Dermis microvascular lymphatic vessel endothelial cell (primary cell): ENCODE measurements at regions not wholly inside any gene's neighbourhood (a gene's known extent, or its start where the extent isn't known, plus 50 kb on each side); places are given as distances from the start of the nearest gene placed in this dataset.
A peak's percentile ranks its signal among the peaks of the same experiment; 100 is the strongest.
"Not testable (repeated sequence)": the region's sequence is repeated elsewhere in the genome, so short reads cannot be mapped to it uniquely, and the experiment has no call there.

Experiments used
- DNase-seq, 2 donors: peaks; one replicate each; pipeline versions ENCODE4 v3.0.0 to v3.0.0-alpha.2; 2010; ENCODE audit warnings: low read depth in 2 of 2

DNA sequence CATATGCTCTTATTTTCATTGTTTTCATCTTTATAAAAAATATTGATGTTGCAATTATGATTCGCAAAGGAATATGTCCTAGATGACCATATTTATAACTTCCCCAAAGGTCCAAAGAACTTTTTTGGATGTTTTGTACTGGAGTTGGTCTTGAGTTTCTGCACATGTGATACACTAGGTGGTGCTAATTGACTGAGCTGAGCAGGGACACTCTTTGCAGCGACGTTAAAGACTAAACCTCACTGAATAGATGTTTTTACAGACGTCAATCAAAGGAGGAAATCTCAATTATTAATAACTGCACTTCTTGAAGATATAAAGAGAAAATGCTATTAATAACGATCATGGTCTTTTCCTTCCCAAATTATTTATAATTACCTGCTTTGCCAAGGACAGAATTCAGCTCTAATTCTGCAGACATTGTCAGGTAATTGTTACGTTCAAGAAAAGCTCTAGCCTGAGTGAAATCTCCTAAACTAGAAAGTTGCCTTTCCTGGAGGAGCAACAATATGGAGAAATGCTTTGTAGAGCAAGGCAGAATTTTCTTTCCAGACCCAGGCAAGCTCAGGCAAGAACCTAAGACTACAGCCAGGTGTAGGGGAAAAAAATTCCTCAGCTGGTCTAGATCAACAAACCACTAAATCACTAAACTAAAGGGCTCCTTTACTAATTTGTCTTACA lies 119.3 kb upstream of the RBBP8 start:
- DNase-seq = peak; percentile 34 to 65

DNA sequence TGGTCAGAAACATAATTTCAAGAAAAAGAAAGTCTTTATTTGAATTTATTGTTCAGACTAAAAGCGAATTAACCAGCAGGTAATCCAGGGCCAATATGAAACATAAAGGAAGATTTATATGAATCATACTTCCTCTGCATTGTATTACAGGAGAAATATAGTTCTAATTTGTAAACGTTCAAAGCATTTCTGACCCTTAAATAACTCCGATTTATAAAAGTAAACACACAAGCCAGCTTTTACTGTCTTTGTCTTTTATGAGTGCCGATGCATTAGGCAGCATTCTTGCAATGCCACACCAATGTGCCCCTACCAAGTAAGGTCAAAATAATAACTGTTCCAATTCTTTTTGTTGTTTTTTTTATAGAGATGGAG lies 118.8 kb upstream of the RBBP8 start:
- peak in 1 of 2 donors; percentile 41 for DNase-seq

DNA sequence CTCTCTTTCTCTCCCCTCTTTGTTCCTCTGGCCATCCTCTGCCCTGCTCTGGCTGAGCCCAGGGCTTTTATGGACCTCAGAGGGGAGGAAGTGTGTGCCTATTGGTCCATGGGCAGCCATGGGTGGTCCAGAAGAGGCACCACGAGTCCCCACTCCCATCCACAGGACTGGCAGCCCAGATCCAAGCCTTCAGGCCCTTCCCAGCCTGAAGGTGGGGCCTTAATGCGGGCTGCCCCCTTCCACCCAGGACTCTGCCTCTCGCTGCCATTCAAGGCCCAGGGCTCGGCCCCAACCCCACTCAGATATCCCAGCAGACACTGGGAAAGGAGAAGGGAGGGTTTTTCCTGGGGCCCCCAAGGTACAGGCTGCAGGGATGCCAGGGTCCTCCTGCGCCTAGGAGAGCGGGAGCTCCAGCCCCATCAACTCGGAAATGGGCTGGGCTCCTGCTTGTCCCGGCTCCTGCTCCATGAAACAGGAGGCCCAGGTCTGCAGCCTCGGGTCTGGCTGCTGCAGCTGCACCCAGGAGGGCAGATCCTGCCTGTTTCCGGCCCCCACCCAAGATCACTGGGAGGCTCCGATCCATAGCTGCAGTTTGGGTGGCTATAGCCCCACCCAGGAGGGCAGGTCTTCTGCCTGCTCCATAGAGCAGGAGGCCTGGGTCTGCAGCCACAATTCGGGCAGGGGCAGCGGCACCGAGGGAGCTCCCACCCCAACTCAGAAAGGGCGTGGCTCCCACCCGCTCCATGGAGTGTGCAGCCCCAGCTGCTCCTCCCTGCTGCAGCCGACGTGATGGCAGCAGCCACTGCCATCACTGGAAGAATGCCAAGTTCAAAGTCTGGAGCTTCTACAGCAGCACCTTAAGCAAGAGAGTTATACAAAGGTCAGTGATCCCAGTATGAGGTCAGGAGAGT lies 116.6 kb upstream of the RBBP8 start:
- DNase-seq = no peak

DNA sequence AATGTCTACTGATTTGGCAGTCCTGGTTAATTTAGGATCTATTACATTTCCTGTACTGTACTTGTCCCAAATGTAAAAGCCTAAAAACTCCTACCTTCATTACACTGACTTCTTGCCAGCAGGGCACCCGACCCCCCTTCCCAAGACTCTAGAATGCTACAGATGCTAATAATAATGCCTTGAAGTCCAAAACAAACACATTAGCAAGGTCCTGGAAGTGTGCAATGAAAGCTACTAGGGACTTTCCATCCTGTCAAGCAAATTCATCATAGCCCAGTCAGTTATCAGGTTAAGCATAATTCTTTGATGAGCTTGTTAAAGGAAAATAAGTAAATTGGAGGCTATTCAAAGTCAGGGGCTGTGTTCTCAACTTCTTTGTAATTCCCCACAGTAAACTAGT lies 115.3 kb upstream of the RBBP8 start:
- DNase-seq = peak in 1 of 2 donors; percentile 47

DNA sequence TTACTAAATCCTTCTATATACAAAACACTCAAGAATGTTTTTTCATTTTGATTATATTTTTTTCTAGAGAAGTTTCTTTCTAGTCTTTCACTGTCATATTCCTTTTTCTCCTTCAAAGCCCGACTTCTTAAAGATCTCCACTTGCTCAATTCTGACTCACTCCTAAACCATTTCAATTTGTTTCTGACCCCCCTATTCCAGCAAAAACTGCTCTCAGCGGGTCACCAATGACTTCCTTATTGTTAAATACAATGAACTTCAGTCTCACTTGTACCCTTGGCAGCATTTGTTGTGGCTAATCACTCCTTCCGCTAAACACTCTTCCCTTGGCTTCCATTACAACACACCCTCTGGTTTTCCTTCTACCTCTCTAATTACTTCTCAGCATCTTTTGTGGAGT lies 111.1 kb upstream of the RBBP8 start:
- peak in 1 of 2 donors; percentile 17 for DNase-seq

DNA sequence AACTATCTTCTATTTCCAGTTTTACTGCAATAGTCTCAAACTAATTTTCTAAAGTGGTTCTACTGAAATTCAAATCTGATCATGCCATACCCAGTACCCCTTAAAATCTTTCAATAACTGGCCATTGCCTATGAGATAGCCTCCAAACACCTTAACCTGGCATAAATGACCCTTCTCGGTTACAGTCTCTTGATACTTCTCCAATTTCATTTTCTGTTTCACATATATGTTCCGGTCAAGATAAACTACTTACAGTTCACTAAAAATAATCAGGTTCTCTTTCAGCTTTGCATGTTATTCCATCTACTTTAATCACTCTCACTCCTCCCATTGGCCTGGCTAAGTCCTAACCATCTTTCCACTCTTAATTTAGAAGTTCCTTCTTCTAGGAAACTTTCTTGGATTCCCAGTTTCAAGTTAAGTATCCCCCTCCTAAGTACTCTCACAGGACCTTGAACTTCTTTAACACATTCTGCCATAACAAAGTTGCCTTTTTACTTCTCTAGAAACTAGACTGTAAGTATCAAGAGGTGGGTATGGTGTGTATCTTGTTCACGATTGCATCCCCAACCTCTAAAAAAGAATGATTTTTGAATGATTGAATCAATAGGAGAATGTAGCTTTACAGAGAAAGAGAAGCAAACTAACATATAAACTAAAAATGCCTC lies 110.2 kb upstream of the RBBP8 start:
- no peak for DNase-seq

DNA sequence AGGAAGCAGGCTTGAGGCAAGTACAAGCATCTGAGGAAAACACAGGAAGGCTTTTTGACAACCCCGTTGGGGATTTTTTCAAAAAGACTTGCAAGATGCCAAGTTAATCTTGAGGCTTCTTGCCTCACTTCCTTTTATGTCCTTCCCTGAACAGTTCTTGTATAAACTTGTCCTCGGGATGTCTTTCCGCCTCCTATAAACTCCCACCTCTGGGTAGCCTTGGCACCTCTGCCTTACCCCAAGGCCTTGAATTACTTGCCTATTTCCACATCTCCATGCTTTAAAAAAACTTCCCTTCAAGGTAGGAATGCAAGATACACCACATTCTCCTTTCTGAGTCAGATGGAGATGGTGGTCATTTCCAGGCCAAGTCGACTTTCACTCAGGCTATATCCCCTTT lies 106.4 kb upstream of the RBBP8 start:
- DNase-seq = no peak

DNA sequence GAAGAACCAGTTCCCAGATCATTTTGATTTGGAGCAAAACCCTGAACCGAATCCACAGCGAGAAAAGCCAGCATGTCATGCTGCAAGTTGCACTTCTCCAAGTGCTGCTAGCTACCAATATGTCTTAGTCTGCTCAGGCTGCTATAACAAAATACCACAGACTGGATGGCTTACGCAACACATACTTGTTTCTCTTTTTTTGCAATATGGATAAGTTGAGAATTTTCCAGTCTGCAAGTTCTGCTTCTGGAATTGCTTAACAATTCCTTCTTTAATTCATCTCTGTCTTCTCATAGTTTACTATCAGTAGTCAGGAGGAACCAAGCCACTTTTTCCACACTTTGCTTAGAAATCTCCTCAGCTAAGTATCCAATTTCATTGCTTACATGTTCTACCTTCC lies 105.9 kb upstream of the RBBP8 start:
- DNase-seq = no peak

DNA sequence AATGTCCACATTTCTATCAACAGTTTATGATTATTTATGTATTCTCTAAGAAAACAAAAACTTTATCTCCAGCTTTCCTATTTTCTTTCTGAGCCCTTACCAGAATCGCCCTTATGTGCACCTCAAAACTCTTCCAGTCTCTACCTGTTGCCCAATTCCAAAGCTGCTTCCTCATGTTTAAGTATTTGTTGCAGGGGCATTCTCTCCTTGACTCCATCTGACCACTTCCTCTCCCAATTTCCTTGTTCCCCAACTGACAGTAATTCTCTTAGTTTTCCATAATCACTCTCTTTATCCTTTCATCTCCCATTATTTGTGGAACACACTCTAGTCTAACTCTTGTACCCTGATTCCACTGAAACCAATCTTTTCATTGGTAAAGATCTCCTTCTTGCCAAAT lies 105.4 kb upstream of the RBBP8 start:
- no peak for DNase-seq

DNA sequence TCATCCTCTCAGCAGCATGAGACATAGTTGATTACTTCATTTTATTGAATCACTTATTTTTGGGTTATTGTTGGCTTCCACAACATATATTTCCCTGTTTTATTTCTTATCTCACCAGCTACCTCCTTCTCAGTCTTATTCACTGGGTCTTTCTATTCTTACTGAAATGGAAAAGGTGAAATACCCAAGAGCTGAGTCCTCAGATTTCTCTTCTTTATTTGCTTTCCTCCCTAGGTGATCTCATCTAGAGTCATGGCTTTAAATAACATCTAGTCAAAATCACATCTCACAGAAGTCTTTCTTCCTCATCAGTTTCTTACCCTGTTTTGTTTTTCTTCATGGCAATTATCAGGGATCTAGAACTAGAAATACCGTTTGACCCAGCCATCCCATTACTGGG lies 105.0 kb upstream of the RBBP8 start:
- no peak for DNase-seq

DNA sequence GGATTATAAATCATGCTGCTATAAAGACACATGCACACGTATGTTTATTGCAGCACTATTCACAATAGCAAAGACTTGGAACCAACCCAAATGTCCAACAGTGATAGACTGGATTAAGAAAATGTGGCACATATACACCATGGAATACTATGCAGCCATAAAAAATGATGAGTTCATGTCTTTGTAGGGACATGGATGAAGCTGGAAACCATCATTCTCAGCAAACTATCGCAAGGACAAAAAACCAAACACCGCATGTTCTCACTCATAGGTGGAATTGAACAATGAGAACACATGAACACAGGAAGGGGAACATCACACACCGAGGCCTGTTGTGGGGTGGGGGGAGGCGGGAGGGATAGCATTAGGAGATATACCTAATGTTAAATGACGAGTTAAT lies 104.5 kb upstream of the RBBP8 start:
- DNase-seq = not testable (repeated sequence)

DNA sequence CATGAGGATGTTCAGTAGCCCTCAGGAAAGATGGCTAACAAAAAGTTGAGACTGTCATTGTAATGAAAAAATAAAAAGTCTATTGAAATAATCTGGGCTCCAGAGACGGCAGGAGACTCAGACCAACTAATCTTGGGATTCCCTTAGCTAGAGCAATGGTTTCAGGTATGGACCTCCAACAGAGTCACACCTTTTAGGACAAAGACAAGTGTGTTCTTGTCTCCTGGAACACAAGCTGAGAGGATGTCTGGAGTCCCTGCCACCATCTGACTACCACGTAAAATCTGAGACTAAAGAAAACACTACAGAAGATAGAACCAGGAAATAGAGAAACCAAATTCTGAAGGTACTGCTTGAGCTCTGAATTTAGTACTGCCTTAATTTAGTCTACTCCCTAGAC lies 103.3 kb upstream of the RBBP8 start:
- no peak for DNase-seq

DNA sequence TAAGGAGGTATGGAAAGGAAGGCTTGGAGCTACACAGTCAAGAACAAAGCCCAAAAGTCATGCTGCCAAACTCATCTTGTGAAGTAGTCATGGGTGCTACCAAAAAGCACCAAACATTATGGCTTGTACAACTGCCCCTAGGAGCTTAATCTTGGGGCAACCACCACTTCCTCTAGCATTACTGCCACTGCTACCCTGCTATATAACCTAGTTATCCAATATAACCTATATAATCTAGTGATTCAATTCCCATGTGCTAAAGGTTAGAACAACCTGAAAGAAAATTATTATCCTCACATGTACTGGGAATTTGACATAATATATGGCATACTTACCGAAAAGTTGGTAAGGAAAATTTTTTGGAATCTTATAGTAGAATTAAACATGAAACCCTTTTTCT lies 102.6 kb upstream of the RBBP8 start:
- no peak for DNase-seq

DNA sequence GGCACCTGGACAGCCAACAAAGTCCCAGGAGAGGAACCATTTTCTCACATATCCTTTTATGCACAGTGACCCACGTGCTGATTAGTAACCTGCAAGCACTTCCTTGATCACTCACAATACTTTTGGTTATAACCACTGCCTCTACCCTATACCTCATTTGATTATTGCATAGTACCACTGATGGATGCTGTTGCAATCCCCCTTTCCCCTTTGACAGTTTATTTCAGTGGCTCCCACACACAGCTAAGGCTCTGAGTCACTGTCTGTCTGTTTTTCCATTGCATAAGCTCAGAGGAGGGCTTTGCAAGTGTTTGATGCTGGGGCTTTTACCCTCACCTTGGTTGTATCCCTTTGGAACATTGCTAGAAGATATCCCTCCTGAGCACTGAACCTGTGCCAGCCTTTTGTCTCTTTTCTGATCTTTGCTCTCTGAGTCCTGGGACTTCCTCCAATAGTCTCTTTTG lies 101.7 kb upstream of the RBBP8 start:
- no peak for DNase-seq

DNA sequence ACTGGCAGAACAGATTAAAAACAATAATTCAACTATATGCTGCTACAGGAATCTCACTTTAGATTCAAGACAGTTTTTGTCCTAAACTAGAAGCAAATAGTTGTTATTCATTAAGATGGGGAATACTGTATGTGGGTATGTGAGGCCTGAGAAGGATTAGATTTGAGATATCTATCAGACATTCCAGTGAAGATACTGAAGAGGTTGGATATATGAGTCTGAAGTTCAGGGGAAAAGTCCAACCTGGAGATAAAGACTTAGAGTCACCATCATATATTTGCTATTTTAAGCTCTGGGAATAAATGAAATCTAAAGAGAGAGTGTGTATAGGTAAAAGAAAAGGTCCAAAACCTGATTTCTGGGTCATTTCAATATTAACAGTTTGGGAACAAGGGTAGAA lies 96.2 kb upstream of the RBBP8 start:
- no peak for DNase-seq

DNA sequence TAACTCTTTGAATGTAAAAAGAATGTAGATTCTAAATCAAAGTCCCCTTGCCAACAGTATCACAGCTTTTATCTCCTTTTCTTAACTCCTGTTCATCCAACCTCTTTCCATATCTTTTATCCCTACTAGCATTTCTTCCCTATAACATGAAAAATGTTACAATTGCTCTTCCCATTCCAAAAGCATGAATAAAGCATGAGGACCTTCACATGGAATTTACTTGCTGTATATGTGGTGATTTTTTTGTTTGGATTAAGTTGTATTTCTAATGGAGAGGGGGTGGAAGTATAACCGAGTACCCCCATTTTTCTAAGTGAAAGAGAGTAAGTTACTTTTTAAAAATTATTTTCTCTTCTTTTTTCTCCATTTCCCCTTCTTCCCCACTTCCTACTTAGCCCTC lies 94.9 kb upstream of the RBBP8 start:
- no peak for DNase-seq

DNA sequence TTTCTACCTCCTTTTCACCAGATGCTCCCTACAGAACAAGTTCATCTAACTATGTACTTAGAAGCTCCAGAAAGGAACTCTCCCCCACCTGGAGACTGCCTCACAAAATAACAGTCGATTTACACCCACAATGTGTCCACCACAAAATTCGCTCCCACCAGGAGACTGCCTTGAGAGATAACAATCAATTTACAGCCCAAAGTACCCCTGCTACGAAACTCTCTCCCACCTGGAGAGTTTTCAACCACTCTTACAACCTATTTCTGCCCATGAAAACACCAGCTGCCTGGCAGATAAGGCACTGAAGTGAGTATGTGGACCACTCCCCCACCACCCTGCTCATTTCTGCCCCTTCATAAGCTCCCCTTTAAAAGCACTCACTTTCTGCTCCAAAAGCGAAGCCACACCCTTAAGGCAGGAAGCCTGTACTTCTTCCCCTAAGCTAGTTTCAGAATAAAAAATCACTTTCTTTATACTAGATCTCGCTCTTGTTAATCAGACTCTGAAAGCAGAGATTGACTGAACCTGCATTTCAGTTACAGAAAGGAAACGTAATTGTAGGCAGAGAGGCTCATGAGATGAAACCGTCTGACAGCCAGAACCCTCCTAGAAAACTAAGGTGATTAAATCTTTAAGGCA lies 94.4 kb upstream of the RBBP8 start:
- no peak for DNase-seq

DNA sequence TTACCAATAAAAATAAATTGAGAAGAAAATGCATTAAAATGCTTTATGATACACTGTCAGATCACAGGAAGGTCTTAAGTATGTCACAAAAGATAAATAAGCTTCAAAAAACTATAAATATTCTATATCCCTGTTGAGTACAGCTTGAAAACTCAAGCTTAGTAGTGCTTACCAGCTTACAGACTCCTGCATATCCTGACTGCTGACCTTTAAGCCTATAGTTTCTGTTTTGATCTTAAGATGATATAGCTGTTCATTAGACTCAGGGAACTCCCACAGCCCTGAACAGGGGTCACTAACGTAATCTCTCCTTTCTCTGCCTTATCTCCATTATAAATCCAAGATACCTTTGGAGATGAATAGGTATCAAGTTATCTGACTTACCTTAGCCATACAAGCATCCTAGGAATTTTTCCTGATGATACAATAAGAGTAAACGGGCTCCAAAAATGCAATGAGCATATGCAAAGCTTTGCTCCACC lies 93.7 kb upstream of the RBBP8 start:
- no peak for DNase-seq

DNA sequence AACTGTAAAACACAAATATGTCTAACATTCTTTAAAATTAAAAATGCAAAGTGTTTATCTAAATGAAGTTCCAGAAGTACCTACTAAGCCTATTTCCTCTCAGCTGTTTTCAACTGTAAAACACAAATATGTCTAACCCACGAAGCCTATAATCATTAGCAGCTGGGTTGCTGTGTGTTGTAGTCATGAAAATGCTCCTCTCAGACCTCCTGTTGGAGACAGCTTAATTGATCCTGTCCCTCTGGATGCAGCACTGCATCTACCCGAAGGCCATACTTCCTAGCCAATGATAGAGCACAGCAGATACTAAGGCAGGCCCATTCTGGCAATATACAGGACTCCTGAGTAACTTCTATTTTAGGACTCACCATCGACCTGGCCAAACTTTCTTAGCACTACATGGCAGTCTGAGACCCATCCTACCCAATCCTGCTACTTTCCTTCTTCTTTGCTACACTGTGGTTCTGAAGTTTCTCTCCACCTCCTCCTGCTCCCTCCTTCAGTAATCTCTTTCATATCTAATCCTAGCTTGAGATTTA lies 92.5 kb upstream of the RBBP8 start:
- no peak for DNase-seq

DNA sequence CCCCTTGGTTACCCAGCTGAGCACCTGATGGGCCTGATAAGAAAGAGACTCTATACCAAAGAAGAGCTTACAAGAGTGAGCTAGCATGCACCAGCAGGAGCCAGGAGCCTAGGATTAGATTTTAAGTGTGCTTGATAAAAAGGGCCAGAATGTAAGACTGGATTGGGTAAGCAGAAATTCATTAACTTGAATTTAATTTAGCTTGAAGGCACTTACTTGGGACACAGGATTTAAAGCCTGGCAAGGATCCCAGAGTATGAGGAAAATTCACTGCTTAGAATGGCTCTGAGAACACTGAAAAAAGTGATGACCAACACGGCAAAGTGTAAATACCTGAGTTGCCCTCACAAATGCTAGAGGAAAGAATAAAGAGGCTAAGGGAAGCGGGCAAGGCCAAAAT lies 91.3 kb upstream of the RBBP8 start:
- DNase-seq = no peak

DNA sequence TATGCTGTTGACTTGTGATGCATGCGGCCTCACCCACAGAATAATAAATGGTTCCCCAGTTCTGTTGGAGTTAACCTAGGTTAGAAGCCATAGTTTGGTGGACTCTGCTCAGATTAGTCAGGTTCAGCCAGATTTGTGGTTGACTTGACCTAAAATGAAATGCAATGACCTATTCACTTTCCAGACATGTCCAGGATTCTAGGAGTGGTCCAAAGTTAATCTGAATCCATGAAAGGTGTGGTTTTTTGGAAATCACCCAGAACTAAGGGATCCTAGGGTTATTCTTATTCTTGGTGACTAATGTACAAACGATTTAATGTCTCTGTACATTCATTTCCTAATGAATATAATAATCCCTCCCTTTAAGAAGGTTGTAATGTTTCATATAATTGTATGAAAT lies 88.9 kb upstream of the RBBP8 start:
- DNase-seq = no peak

DNA sequence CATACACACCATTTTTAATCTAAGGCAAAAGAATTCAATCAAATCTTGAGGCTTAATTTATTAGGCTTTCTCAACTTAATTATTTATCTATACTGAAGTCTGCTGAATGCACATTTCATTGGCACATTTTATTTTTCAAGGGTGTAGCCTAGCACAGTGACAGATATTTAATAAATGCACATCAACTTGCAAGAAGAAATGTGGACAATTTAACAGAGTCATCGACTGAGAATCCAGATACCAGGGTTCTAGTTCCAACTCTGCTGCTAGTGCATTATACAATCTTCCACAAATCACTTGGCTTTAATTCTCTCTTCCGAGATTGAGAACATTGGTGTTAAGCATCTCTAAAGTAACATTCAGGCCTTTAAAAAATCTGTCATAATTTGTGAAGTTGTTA lies 88.5 kb upstream of the RBBP8 start:
- DNase-seq = no peak
